ENCODE measurements at regions not wholly inside any gene's neighbourhood (a gene's known extent, or its start where the extent isn't known, plus 50 kb on each side); places are given as distances from the start of the nearest gene placed in this dataset.

- Histone ChIP-seq H3K4me3 (ENCODE audit: extremely low read depth, insufficient read depth, low read length, poor library complexity, severe bottlenecking) (no peak overlapping the region), H3K9me3 (ENCODE audit: control insufficient read depth, low read length) (no peaks in the 10 kb centered on the region), H3K36me3 (ENCODE audit: control insufficient read depth, insufficient read depth, low read length) (no peaks in the 10 kb centered on the region), H3K27ac (ENCODE audit: low read depth, low read length, severe bottlenecking) (no peak overlapping the region), H3K4me1 (ENCODE audit: control insufficient read depth, insufficient read depth, low read length, poor library complexity, severe bottlenecking) (no peaks in the 10 kb centered on the region)
- WGBS, 2 experiments (ENCODE audit: insufficient coverage in 2 of 2): 80 to 100% methylated on average over 1 of the region's 1 CpG
These were observed 184.2 kb downstream of the RFC3 start for GRCh38 chr13:34002141-34002540.

- Histone ChIP-seq H3K4me1 (ENCODE audit: control insufficient read depth, insufficient read depth, low read length, poor library complexity, severe bottlenecking) (no peaks in the 10 kb centered on the region), H3K4me3 (ENCODE audit: extremely low read depth, insufficient read depth, low read length, poor library complexity, severe bottlenecking) (no peak overlapping the region), H3K27ac (ENCODE audit: low read depth, low read length, severe bottlenecking) (no peak overlapping the region), H3K36me3 (ENCODE audit: control insufficient read depth, insufficient read depth, low read length) (no peaks in the 10 kb centered on the region), H3K9me3 (ENCODE audit: control insufficient read depth, low read length) (no peaks in the 10 kb centered on the region)
- 80 to 93% methylated on average over 3 to 4 of the region's 4 CpGs for WGBS, 2 experiments (ENCODE audit: insufficient coverage in 2 of 2)
These were observed 185.0 kb downstream of the RFC3 start for GRCh38 chr13:34002924-34003323.

GRCh38 chr13:34003656-34004055, 185.7 kb downstream of the RFC3 start:
- Histone ChIP-seq H3K4me1 (ENCODE audit: control insufficient read depth, insufficient read depth, low read length, poor library complexity, severe bottlenecking) (no peaks in the 10 kb centered on the region), H3K27ac (ENCODE audit: low read depth, low read length, severe bottlenecking) (no peak overlapping the region), H3K36me3 (ENCODE audit: control insufficient read depth, insufficient read depth, low read length) (no peaks in the 10 kb centered on the region), H3K4me3 (ENCODE audit: extremely low read depth, insufficient read depth, low read length, poor library complexity, severe bottlenecking) (no peak overlapping the region), H3K9me3 (ENCODE audit: control insufficient read depth, low read length) (no peaks in the 10 kb centered on the region)
- WGBS, 2 experiments (ENCODE audit: insufficient coverage in 2 of 2): no CpG with 5 or more reads among the region's 4 CpGs

GRCh38 chr13:34004676-34005075, 186.7 kb downstream of the RFC3 start:
- Histone ChIP-seq H3K27ac (ENCODE audit: low read depth, low read length, severe bottlenecking) (no peak overlapping the region), H3K4me1 (ENCODE audit: control insufficient read depth, insufficient read depth, low read length, poor library complexity, severe bottlenecking) (no peaks in the 10 kb centered on the region), H3K9me3 (ENCODE audit: control insufficient read depth, low read length) (no peaks in the 10 kb centered on the region), H3K36me3 (ENCODE audit: control insufficient read depth, insufficient read depth, low read length) (no peaks in the 10 kb centered on the region), H3K4me3 (ENCODE audit: extremely low read depth, insufficient read depth, low read length, poor library complexity, severe bottlenecking) (no peak overlapping the region)
- WGBS, 2 experiments (ENCODE audit: insufficient coverage in 2 of 2): 91 to 96% methylated on average over 12 to 13 of the region's 14 CpGs

GRCh38 chr13:34006011-34006410, 188.1 kb downstream of the RFC3 start:
- no peak overlapping the region for H3K4me3 ChIP-seq (ENCODE audit: extremely low read depth, insufficient read depth, low read length, poor library complexity, severe bottlenecking)
- H3K4me1 ChIP-seq (ENCODE audit: control insufficient read depth, insufficient read depth, low read length, poor library complexity, severe bottlenecking): no peaks in the 10 kb centered on the region
- H3K27ac ChIP-seq (ENCODE audit: low read depth, low read length, severe bottlenecking): no peak overlapping the region
- no peaks in the 10 kb centered on the region for H3K9me3 ChIP-seq (ENCODE audit: control insufficient read depth, low read length)
- WGBS, 2 experiments (ENCODE audit: insufficient coverage in 2 of 2): no CpG with 5 or more reads among the region's 2 CpGs
- H3K36me3 ChIP-seq (ENCODE audit: control insufficient read depth, insufficient read depth, low read length): no peaks in the 10 kb centered on the region

GRCh38 chr13:34011552-34012085, 193.7 kb downstream of the RFC3 start:
- 67 to 77% methylated on average over 4 to 6 of the region's 11 CpGs for WGBS, 2 experiments (ENCODE audit: insufficient coverage in 2 of 2)
- no peak overlapping the region for H3K4me3 ChIP-seq (ENCODE audit: extremely low read depth, insufficient read depth, low read length, poor library complexity, severe bottlenecking)
- H3K27ac ChIP-seq (ENCODE audit: low read depth, low read length, severe bottlenecking): no peak overlapping the region
- H3K36me3 ChIP-seq (ENCODE audit: control insufficient read depth, insufficient read depth, low read length): no peaks in the 10 kb centered on the region
- no peaks in the 10 kb centered on the region for H3K4me1 ChIP-seq (ENCODE audit: control insufficient read depth, insufficient read depth, low read length, poor library complexity, severe bottlenecking)
- H3K9me3 ChIP-seq (ENCODE audit: control insufficient read depth, low read length): no peaks in the 10 kb centered on the region

GRCh38 chr13:34012382-34012781, 194.4 kb downstream of the RFC3 start:
- Histone ChIP-seq H3K27ac (ENCODE audit: low read depth, low read length, severe bottlenecking) (no peak overlapping the region), H3K36me3 (ENCODE audit: control insufficient read depth, insufficient read depth, low read length) (no peaks in the 10 kb centered on the region), H3K4me3 (ENCODE audit: extremely low read depth, insufficient read depth, low read length, poor library complexity, severe bottlenecking) (no peak overlapping the region), H3K9me3 (ENCODE audit: control insufficient read depth, low read length) (no peaks in the 10 kb centered on the region), H3K4me1 (ENCODE audit: control insufficient read depth, insufficient read depth, low read length, poor library complexity, severe bottlenecking) (no peaks in the 10 kb centered on the region)
- 88 to 92% methylated on average over 1 to 2 of the region's 2 CpGs for WGBS, 2 experiments (ENCODE audit: insufficient coverage in 2 of 2)

GRCh38 chr13:34013061-34013460, 195.1 kb downstream of the RFC3 start:
- Histone ChIP-seq H3K9me3 (ENCODE audit: control insufficient read depth, low read length) (no peaks in the 10 kb centered on the region), H3K27ac (ENCODE audit: low read depth, low read length, severe bottlenecking) (no peak overlapping the region), H3K36me3 (ENCODE audit: control insufficient read depth, insufficient read depth, low read length) (no peaks in the 10 kb centered on the region), H3K4me1 (ENCODE audit: control insufficient read depth, insufficient read depth, low read length, poor library complexity, severe bottlenecking) (no peaks in the 10 kb centered on the region), H3K4me3 (ENCODE audit: extremely low read depth, insufficient read depth, low read length, poor library complexity, severe bottlenecking) (no peak overlapping the region)
- WGBS, 2 experiments (ENCODE audit: insufficient coverage in 2 of 2): 83 to 92% methylated on average over 2 to 4 of the region's 6 CpGs

- H3K36me3 ChIP-seq (ENCODE audit: control insufficient read depth, insufficient read depth, low read length): no peaks in the 10 kb centered on the region
- peaks cover 11% of the 10 kb centered on the region for H3K4me1 ChIP-seq (ENCODE audit: control insufficient read depth, insufficient read depth, low read length, poor library complexity, severe bottlenecking)
- H3K9me3 ChIP-seq (ENCODE audit: control insufficient read depth, low read length): peaks cover 12% of the 10 kb centered on the region
- no peak overlapping the region for H3K27ac ChIP-seq (ENCODE audit: low read depth, low read length, severe bottlenecking)
- H3K4me3 ChIP-seq (ENCODE audit: extremely low read depth, insufficient read depth, low read length, poor library complexity, severe bottlenecking): no peak overlapping the region
- 93% methylated on average over 3 of the region's 4 CpGs; no CpG with 5 or more reads in 1 of the 2 experiments for WGBS, 2 experiments (ENCODE audit: insufficient coverage in 2 of 2)
These were observed 199.3 kb downstream of the RFC3 start for GRCh38 chr13:34017231-34017630.

GRCh38 chr13:34019870-34020269, 201.9 kb downstream of the RFC3 start:
- Histone ChIP-seq H3K4me3 (ENCODE audit: extremely low read depth, insufficient read depth, low read length, poor library complexity, severe bottlenecking) (no peak overlapping the region), H3K27ac (ENCODE audit: low read depth, low read length, severe bottlenecking) (peak overlapping the region; percentile 54), H3K9me3 (ENCODE audit: control insufficient read depth, low read length) (peaks cover 12% of the 10 kb centered on the region), H3K36me3 (ENCODE audit: control insufficient read depth, insufficient read depth, low read length) (no peaks in the 10 kb centered on the region), H3K4me1 (ENCODE audit: control insufficient read depth, insufficient read depth, low read length, poor library complexity, severe bottlenecking) (peaks cover 11% of the 10 kb centered on the region)
- WGBS, 2 experiments (ENCODE audit: insufficient coverage in 2 of 2): 33 to 100% methylated on average over 1 to 4 of the region's 6 CpGs

- H3K9me3 ChIP-seq (ENCODE audit: control insufficient read depth, low read length): peaks cover 12% of the 10 kb centered on the region
- H3K36me3 ChIP-seq (ENCODE audit: control insufficient read depth, insufficient read depth, low read length): no peaks in the 10 kb centered on the region
- no peak overlapping the region for H3K4me3 ChIP-seq (ENCODE audit: extremely low read depth, insufficient read depth, low read length, poor library complexity, severe bottlenecking)
- peaks cover 11% of the 10 kb centered on the region for H3K4me1 ChIP-seq (ENCODE audit: control insufficient read depth, insufficient read depth, low read length, poor library complexity, severe bottlenecking)
- peak overlapping the region; percentile 54 for H3K27ac ChIP-seq (ENCODE audit: low read depth, low read length, severe bottlenecking)
- 100% methylated on average over 1 to 2 of the region's 3 CpGs for WGBS, 2 experiments (ENCODE audit: insufficient coverage in 2 of 2)
These were observed 202.4 kb downstream of the RFC3 start for GRCh38 chr13:34020388-34020787.
